ENCODE measurements at regions not wholly inside any gene's neighbourhood (a gene's known extent, or its start where the extent isn't known, plus 50 kb on each side); places are given as distances from the start of the nearest gene placed in this dataset.

- POLR2A ChIA-PET = no interaction called here
- no peak for DNase-seq (ENCODE audit: low read depth)
- H3K4me3 ChIP-seq (ENCODE audit: low read depth, low read length) = no peak overlapping the region
- H3K36me3 ChIP-seq (ENCODE audit: control insufficient read depth, insufficient read depth, low read length) = peaks cover 1% of the 10 kb centered on the region
- H3K27me3 ChIP-seq (ENCODE audit: control insufficient read depth, insufficient read depth, low read length) = no peaks in the 10 kb centered on the region
- TF ChIP-seq, protein P1, sequence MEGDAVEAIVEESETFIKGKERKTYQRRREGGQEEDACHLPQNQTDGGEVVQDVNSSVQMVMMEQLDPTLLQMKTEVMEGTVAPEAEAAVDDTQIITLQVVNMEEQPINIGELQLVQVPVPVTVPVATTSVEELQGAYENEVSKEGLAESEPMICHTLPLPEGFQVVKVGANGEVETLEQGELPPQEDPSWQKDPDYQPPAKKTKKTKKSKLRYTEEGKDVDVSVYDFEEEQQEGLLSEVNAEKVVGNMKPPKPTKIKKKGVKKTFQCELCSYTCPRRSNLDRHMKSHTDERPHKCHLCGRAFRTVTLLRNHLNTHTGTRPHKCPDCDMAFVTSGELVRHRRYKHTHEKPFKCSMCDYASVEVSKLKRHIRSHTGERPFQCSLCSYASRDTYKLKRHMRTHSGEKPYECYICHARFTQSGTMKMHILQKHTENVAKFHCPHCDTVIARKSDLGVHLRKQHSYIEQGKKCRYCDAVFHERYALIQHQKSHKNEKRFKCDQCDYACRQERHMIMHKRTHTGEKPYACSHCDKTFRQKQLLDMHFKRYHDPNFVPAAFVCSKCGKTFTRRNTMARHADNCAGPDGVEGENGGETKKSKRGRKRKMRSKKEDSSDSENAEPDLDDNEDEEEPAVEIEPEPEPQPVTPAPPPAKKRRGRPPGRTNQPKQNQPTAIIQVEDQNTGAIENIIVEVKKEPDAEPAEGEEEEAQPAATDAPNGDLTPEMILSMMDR (IDR thresholded peaks at IDR 0.05; ENCODE audit: insufficient read depth, low read depth, low read length) = no peak
- CTCF ChIA-PET = interaction anchor here (1.4 kb wide), 1 partner anchor 249 kb away, joined by 3 read pairs; no protein-coding TSS in a partner anchor
These were observed 208.9 kb downstream of the GLI2 start for GRCh38 chr2:120944575-120944974.

DNA sequence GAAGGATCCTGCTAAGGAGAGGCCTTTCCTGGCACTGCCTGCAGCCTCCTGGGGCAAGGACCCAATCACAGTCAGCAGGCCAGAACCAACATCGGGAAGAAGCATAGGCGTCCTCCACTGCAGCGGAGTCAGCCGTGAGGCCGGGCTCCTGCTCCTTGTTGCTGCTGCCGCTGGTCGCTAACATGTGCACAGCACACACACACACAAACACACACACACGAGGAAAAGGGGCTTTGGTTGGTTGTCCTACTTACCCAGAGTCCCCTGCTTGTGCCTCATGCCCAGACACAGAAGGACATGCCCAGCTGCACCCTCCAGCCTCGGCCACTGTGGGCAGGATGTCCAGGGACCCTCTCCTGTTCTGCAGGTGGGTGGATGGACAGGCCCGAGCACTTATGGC lies 209.4 kb downstream of the GLI2 start:
- POLR2A ChIA-PET = no interaction called here

DNA sequence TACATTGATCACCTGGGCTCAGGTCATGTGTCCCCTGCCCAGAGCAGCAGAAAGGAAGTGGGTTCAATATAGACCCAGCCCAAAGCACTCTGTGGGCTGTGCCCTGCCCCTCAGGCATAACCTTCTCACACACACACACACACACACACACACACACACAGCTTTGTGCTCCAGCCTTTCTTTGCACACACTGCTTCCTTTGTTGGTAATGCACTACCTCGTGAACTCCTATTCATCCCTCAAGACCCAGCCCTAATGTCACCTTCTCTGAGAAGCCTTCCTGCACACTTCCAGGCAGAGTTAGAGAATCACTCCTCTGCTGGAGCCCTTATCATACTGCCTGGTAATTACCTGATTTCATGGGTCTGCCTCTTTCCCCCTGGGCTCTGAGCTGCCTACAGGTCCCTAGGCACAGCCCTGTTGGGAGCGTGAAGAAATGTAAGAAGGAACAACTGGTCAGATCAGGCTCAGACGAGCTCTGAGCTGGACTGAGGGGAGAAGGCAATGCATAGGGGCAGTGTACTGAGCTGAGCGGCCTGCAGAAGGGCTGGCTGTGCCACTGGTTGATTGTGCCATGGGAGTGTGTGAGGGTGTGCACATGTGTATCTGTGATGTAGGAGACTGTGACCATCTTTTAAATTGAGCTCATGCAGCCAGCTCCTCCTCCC lies 210.3 kb downstream of the GLI2 start:
- ChIA-PET POLR2A (no interaction called here), CTCF (interaction anchor here (1.2 to 1.4 kb wide), 2 partner anchors 8 to 250 kb away, joined by 3 read pairs; no protein-coding TSS in a partner anchor)
- Histone ChIP-seq H3K27me3 (ENCODE audit: control insufficient read depth, insufficient read depth, low read length) (no peaks in the 10 kb centered on the region), H3K4me3 (ENCODE audit: low read depth, low read length) (no peak overlapping the region), H3K36me3 (ENCODE audit: control insufficient read depth, insufficient read depth, low read length) (peaks cover 3% of the 10 kb centered on the region)
- no peak for DNase-seq (ENCODE audit: low read depth)
- TF ChIP-seq, protein P1 (IDR thresholded peaks at IDR 0.05; ENCODE audit: insufficient read depth, low read depth, low read length) = no peak

More for the DNA sequence above, 209.4 kb downstream of the GLI2 start:
- Histone ChIP-seq H3K27me3 (ENCODE audit: control insufficient read depth, insufficient read depth, low read length) (no peaks in the 10 kb centered on the region), H3K4me3 (ENCODE audit: low read depth, low read length) (no peak overlapping the region), H3K36me3 (ENCODE audit: control insufficient read depth, insufficient read depth, low read length) (peaks cover 1% of the 10 kb centered on the region)
- CTCF ChIA-PET = interaction anchor here (1.4 kb wide), 1 partner anchor 249 kb away, joined by 3 read pairs; no protein-coding TSS in a partner anchor
- DNase-seq (ENCODE audit: low read depth) = no peak
- TF ChIP-seq, protein P1 (IDR thresholded peaks at IDR 0.05; ENCODE audit: insufficient read depth, low read depth, low read length) = no peak

GRCh38 chr2:120947327-120947726 lies 211.7 kb downstream of the GLI2 start:
- peaks cover 3% of the 10 kb centered on the region for H3K36me3 ChIP-seq (ENCODE audit: control insufficient read depth, insufficient read depth, low read length)

DNA sequence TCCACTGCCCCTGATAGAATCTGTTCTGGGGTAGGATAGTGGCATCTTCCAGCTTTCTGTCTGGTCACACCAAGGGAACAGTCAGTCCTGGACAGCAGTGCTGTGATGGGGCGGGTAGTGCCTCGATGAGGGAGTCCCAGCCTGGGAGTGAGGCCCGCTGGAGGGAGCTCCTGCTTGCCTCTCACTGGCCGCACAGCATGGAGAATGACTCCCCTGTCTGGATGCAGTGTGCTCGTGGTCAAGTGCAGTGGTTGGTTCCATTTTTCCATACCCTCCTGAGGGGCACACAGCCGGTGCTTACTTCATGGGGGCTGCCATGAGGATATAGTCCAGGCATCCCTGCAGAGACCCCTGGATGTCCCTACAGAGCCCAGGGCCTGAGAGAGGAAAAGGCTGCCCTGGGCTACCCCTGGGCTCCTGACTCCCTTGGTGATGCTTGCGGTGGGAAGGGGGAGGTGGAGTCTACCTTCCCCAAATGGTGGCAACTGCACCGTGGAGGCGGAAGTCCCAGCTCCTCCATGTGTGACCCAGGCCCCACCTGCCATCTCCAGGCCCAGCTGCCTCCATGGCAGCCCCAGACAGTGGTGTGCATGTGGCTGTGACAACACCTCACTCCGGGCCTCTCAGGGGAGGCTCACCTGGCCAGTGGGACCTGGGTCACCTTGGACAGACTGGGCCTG lies 212.5 kb downstream of the GLI2 start:
- CTCF ChIA-PET = no interaction called here
- no peak for DNase-seq (ENCODE audit: low read depth)
- no peaks in the 10 kb centered on the region for H3K27me3 ChIP-seq (ENCODE audit: control insufficient read depth, insufficient read depth, low read length)
- TF ChIP-seq, protein P1 (IDR thresholded peaks at IDR 0.05; ENCODE audit: insufficient read depth, low read depth, low read length) = no peak
- POLR2A ChIA-PET = no interaction called here
- H3K36me3 ChIP-seq (ENCODE audit: control insufficient read depth, insufficient read depth, low read length) = peaks cover 2% of the 10 kb centered on the region
- H3K4me3 ChIP-seq (ENCODE audit: low read depth, low read length) = no peak overlapping the region

More at GRCh38 chr2:120947327-120947726, 211.7 kb downstream of the GLI2 start:
- Histone ChIP-seq H3K4me3 (ENCODE audit: low read depth, low read length) (no peak overlapping the region), H3K27me3 (ENCODE audit: control insufficient read depth, insufficient read depth, low read length) (no peaks in the 10 kb centered on the region)
- ChIA-PET POLR2A (no interaction called here), CTCF (interaction anchor here (0.6 to 0.8 kb wide), 2 partner anchors 210 to 212 kb away, joined by 3 read pairs; partner anchors contain the start of gene GLI2)
- TF ChIP-seq, protein P1 (IDR thresholded peaks at IDR 0.05; ENCODE audit: insufficient read depth, low read depth, low read length) = no peak
- DNase-seq (ENCODE audit: low read depth) = no peak

Data from BJ (cell line).